Breast epithelium (tissue), 4 donors: ENCODE measurements at regions not wholly inside any gene's neighbourhood (a gene's known extent, or its start where the extent isn't known, plus 50 kb on each side); places are given as distances from the start of the nearest gene placed in this dataset.

Experiments used
- DNase-seq, 2 donors: peaks; one replicate each; pipeline ENCODE4 v3.0.0-alpha.2; 2019; ENCODE audit warnings: low spot score in 2 of 2
- H3K27ac ChIP-seq, 2 donors: fragments of 200-600 bp; sonication (generic) in 1 of 2; one replicate each; pipeline ENCODE4 v1.5.1; 2016 to 2019; ENCODE audit warnings: mild to moderate bottlenecking in 1 of 2
- H3K27me3 ChIP-seq, 2 donors: fragments of 200-600 bp; sonication (generic) in 1 of 2; one replicate each; pipeline versions ENCODE4 v1.5.1 to v1.6.0; 2017 to 2019; ENCODE audit warnings: control low read depth in 1 of 2, mild to moderate bottlenecking in 1 of 2
- H3K36me3 ChIP-seq: fragments of 200-600 bp; one replicate; pipeline ENCODE4 v1.5.1; 2019
- H3K4me1 ChIP-seq, 2 donors: fragments of 200-600 bp; sonication (generic); one replicate each; pipeline ENCODE4 v1.5.1; 2016 to 2019; ENCODE audit warnings: control low read depth in 1 of 2
- H3K4me3 ChIP-seq, 3 donors: fragments of 200-600 bp; sonication (generic); 1 replicate in 2 of 3; 2 replicates in 1 of 3; pipeline ENCODE4 v1.5.1; 2016 to 2019; ENCODE audit warnings: mild to moderate bottlenecking in 3 of 3, moderate library complexity in 2 of 3
- H3K9me3 ChIP-seq, 2 donors: fragments of 200-600 bp; sonication (generic) in 1 of 2; one replicate each; pipeline ENCODE4 v1.5.1; 2016 to 2019; ENCODE audit warnings: control low read depth in 1 of 2
- POLR2A ChIP-seq: fragments of 450-650 bp; IDR thresholded peaks from one replicate; pipeline ENCODE4 v1.6.1; 2016; ENCODE audit warnings: antibody characterized with exemption, mild to moderate bottlenecking, moderate library complexity
- POLR2AphosphoS5 ChIP-seq, 3 donors: sonication (generic); formaldehyde crosslinking; IDR thresholded peaks; one replicate each; pipeline ENCODE4 v1.6.1; 2017; ENCODE audit warnings: antibody characterized with exemption in 3 of 3
- intact Hi-C: fragments of 100-400 bp; cut with DNase I; formaldehyde crosslinking; loops from one replicate; pipeline ENCODE4 v1.15.1; 2023; ENCODE audit warnings: low total_unique reads
- TF ChIP-seq, protein P1 (sequence below), 3 donors: fragments of 450-650 bp; IDR thresholded peaks; one replicate each; pipeline ENCODE4 v1.5.1; 2016 to 2017; ENCODE audit warnings: antibody characterized with exemption in 3 of 3, mild to moderate bottlenecking in 3 of 3, moderate library complexity in 3 of 3

DNA sequence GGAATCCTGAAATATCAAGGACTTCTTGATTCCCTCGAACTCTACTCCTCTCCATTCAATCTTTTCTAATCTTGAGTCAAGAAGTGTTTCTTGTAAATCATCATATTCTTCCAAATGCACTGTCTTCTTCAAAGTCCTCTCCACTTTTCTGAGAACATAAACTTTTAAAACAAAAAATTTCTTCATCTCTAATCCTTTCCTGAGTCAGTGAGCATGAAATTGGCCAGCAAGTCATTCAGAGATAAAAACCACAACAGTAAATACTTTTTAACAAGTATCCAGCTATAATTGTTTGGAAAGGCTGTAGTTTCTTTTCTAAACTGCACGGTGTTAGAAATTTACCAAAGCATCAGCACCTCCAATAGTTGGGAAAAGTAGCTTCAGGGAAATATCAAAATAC is 312.6 kb upstream of the GALNT5 start:
- Histone ChIP-seq H3K9me3 (no peaks in the 10 kb centered on the region), H3K4me3 (no peak overlapping the region), H3K27me3 (no peaks in the 10 kb centered on the region), H3K4me1 (no peaks in the 10 kb centered on the region), H3K27ac (no peak overlapping the region), H3K36me3 (no peaks in the 10 kb centered on the region)
- DNase-seq, result no peak
- TF ChIP-seq POLR2A (no peak), POLR2AphosphoS5 (IDR thresholded peaks at IDR 0.05) (no peak)
- TF ChIP-seq, protein P1, sequence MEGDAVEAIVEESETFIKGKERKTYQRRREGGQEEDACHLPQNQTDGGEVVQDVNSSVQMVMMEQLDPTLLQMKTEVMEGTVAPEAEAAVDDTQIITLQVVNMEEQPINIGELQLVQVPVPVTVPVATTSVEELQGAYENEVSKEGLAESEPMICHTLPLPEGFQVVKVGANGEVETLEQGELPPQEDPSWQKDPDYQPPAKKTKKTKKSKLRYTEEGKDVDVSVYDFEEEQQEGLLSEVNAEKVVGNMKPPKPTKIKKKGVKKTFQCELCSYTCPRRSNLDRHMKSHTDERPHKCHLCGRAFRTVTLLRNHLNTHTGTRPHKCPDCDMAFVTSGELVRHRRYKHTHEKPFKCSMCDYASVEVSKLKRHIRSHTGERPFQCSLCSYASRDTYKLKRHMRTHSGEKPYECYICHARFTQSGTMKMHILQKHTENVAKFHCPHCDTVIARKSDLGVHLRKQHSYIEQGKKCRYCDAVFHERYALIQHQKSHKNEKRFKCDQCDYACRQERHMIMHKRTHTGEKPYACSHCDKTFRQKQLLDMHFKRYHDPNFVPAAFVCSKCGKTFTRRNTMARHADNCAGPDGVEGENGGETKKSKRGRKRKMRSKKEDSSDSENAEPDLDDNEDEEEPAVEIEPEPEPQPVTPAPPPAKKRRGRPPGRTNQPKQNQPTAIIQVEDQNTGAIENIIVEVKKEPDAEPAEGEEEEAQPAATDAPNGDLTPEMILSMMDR (IDR thresholded peaks at IDR 0.05), result no peak
- intact Hi-C loops, result no loop called here

DNA sequence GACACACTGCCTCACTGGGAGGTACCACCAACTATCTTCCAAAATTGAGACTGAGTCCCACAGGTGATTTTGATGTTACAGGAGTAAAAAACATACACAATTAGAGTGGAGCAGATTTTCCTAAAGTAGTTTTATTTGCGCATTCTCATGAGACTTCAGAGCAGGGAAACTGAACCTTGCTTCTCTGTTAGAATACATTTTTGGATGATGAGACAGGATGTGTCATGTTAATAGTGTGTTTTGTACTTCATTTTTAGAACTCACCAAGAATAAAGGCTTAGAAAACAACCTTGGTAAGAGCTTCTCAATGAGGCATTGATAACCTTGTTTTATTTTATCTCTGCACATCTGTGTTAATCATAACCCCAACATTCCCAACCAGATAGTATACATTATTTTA is 310.2 kb upstream of the GALNT5 start:
- no peak for DNase-seq
- Histone ChIP-seq H3K36me3 (no peaks in the 10 kb centered on the region), H3K4me3 (no peak overlapping the region), H3K9me3 (peaks cover 0 to 4% of the 10 kb centered on the region in 2 donors), H3K27ac (no peak overlapping the region), H3K4me1 (no peaks in the 10 kb centered on the region), H3K27me3 (no peaks in the 10 kb centered on the region)
- intact Hi-C loops, result no loop called here
- no peak for TF ChIP-seq POLR2A
- TF ChIP-seq POLR2AphosphoS5 (IDR thresholded peaks at IDR 0.05), result no peak
- TF ChIP-seq, protein P1 (IDR thresholded peaks at IDR 0.05), result no peak

DNA sequence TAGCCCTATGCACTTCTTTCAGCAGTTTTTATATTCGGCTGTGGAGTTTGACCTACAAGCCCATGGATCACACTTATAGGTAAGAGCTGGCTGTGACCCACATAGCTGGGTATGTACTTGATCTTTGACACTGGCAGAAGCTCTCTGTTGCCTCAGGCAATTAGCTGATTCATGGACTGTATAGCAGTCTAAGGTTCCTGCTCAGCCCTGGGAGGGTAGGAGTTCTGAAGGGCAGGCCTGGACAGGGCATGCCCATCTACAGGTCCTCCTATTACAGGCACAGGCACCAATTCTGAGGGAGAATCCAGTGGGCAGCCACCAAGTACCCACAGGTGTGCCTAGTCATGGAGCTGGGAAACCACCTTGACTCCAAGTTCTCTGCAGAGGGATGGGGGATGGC is 301.8 kb upstream of the GALNT5 start:
- no peak overlapping the region for H3K4me3 ChIP-seq
- intact Hi-C loops, result no loop called here

DNA sequence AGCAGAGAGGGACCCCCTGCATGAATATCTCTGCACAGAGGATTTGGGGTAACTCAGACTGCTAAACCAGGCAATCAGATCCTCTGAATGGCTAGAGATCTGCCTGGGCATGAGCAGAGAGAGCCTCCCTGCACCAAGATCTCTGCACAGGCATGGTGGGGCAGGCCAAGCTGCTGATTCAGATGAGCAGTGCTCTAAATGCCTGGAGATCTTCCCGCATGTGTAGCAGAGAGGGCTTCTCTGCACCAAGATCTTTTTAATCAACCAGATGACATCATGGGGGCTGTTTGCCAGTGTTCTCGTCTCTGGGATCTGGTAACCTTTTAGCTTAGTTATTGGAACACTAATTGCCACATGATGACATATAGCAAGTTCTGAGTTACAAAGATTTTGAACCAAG is 301.3 kb upstream of the GALNT5 start:
- H3K27ac ChIP-seq, result no peak overlapping the region
- TF ChIP-seq, protein P1 (IDR thresholded peaks at IDR 0.05), result no peak
- no peak for TF ChIP-seq POLR2A
- TF ChIP-seq POLR2AphosphoS5 (IDR thresholded peaks at IDR 0.05), result no peak
- H3K27me3 ChIP-seq, result no peaks in the 10 kb centered on the region
- H3K9me3 ChIP-seq, result peaks cover 18 to 21% of the 10 kb centered on the region in 2 donors
- no peak for DNase-seq
- H3K4me3 ChIP-seq, result no peak overlapping the region
- no peaks in the 10 kb centered on the region for H3K4me1 ChIP-seq
- intact Hi-C loops, result no loop called here
- no peaks in the 10 kb centered on the region for H3K36me3 ChIP-seq

More for the DNA sequence above, 301.8 kb upstream of the GALNT5 start:
- Histone ChIP-seq H3K4me1 (no peaks in the 10 kb centered on the region), H3K27me3 (no peaks in the 10 kb centered on the region), H3K9me3 (peaks cover 20 to 21% of the 10 kb centered on the region in 2 donors), H3K27ac (no peak overlapping the region), H3K36me3 (no peaks in the 10 kb centered on the region)
- no peak for DNase-seq
- TF ChIP-seq, protein P1 (IDR thresholded peaks at IDR 0.05), result no peak
- TF ChIP-seq POLR2AphosphoS5 (IDR thresholded peaks at IDR 0.05), result no peak
- TF ChIP-seq POLR2A, result no peak

DNA sequence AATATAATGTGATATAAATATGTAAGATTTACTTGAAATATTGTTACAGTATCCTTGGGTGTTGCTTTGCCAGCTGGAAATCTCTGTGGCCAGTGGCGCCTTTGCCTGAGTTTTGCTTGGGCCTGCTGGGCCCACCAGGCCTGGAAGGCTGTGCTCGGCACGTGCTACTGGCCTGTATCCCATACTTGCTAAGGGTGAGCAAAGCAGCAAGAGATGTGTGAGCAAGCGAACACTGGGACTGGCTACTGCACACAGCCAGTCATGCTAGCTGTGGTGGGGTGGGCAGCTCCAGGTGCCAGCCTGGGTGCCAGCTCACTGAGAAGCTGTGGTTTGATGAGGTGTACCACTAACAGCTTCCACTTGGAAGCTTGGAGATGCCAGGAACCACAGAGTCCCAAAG is 299.1 kb upstream of the GALNT5 start:
- intact Hi-C loops, result no loop called here
- Histone ChIP-seq H3K9me3 (peaks cover 18 to 21% of the 10 kb centered on the region in 2 donors), H3K27me3 (no peaks in the 10 kb centered on the region), H3K36me3 (no peaks in the 10 kb centered on the region), H3K27ac (no peak overlapping the region), H3K4me3 (no peak overlapping the region), H3K4me1 (no peaks in the 10 kb centered on the region)
- no peak for DNase-seq
- TF ChIP-seq POLR2AphosphoS5 (IDR thresholded peaks at IDR 0.05) (no peak), POLR2A (no peak)
- TF ChIP-seq, protein P1 (IDR thresholded peaks at IDR 0.05), result no peak
